HG02938 (cell line): ENCODE measurements at regions not wholly inside any gene's neighbourhood (a gene's known extent, or its start where the extent isn't known, plus 50 kb on each side); places are given as distances from the start of the nearest gene placed in this dataset.
"Not testable (repeated sequence)": the region's sequence is repeated elsewhere in the genome, so short reads cannot be mapped to it uniquely, and the experiment has no call there.

Experiments used
- ATAC-seq: cut with Tn5 transposase; IDR thresholded peaks from one replicate; pipeline ENCODE4 v1.9.1; 2021; ENCODE audit warnings: mild to moderate bottlenecking, moderate library complexity; ENCODE audit not compliant: unreplicated experiment

GRCh38 chr1:208682664-208683013, 438.5 kb upstream of the PLXNA2 start:
- no peak for ATAC-seq

- no peak for ATAC-seq
These were observed 439.0 kb upstream of the PLXNA2 start for GRCh38 chr1:208683141-208683540.

- ATAC-seq: no peak
These were observed 440.0 kb upstream of the PLXNA2 start for GRCh38 chr1:208684192-208684591.

- ATAC-seq: no peak
These were observed 442.4 kb upstream of the PLXNA2 start for GRCh38 chr1:208686592-208686991.

- ATAC-seq: no peak
These were observed 444.6 kb upstream of the PLXNA2 start for GRCh38 chr1:208688656-208689315.

- ATAC-seq: no peak
These were observed 446.8 kb upstream of the PLXNA2 start for GRCh38 chr1:208691012-208691411.

GRCh38 chr1:208709981-208710380, 465.8 kb upstream of the PLXNA2 start:
- ATAC-seq: no peak

GRCh38 chr1:208714323-208714722, 470.1 kb upstream of the PLXNA2 start:
- no peak for ATAC-seq

GRCh38 chr1:208717525-208717924, 473.3 kb upstream of the PLXNA2 start:
- no peak for ATAC-seq

GRCh38 chr1:208722592-208722991, 478.4 kb upstream of the PLXNA2 start:
- no peak for ATAC-seq

GRCh38 chr1:208724079-208724478, 479.9 kb upstream of the PLXNA2 start:
- peak; percentile 62 for ATAC-seq

- no peak for ATAC-seq
These were observed 484.6 kb upstream of the PLXNA2 start for GRCh38 chr1:208728815-208729214.

- peak; percentile 87 for ATAC-seq
These were observed 488.0 kb upstream of the PLXNA2 start for GRCh38 chr1:208731981-208732821.

GRCh38 chr1:208737161-208737560, 493.0 kb upstream of the PLXNA2 start:
- ATAC-seq: no peak

- peak; percentile 88 for ATAC-seq
These were observed 493.7 kb upstream of the PLXNA2 start for GRCh38 chr1:208737922-208738321.

GRCh38 chr1:208739636-208740035, 495.5 kb upstream of the PLXNA2 start:
- ATAC-seq: not testable (repeated sequence)

GRCh38 chr1:208741296-208741695, 497.1 kb upstream of the PLXNA2 start:
- ATAC-seq: no peak

GRCh38 chr1:208743361-208743760, 499.2 kb upstream of the PLXNA2 start:
- ATAC-seq: no peak

GRCh38 chr1:208747979-208748378, 503.8 kb upstream of the PLXNA2 start:
- ATAC-seq: no peak

- ATAC-seq: no peak
These were observed 504.4 kb upstream of the PLXNA2 start for GRCh38 chr1:208748387-208749165.

GRCh38 chr1:208756339-208756981, 512.3 kb upstream of the PLXNA2 start:
- no peak for ATAC-seq
